Activated naive CD4-positive, alpha-beta T cell treated with anti-CD3 and anti-CD28 coated beads, Interleukin-2, amount 10 ng/mL, durations not matched to agents 7 days and 5 days (primary cell): ENCODE measurements at regions not wholly inside any gene's neighbourhood (a gene's known extent, or its start where the extent isn't known, plus 50 kb on each side); places are given as distances from the start of the nearest gene placed in this dataset.

Experiments
- CTCF ChIA-PET: fragments of 350-600 bp; sonication (Branson Sonifier 250); formaldehyde crosslinking; loops from one replicate; lab custom pipeline; 2021; ENCODE audit warnings: antibody characterized with exemption; lab: Charles Lee
- DNase-seq: peaks from one replicate; pipeline ENCODE4 v3.0.0-alpha.2; 2020
- H3K27ac Mint-ChIP-seq: one replicate; pipeline ENCODE4 v1.8.0; 2021; ENCODE audit warnings: mild to moderate bottlenecking, moderate library complexity, mixed read lengths
- H3K27me3 Mint-ChIP-seq: one replicate; pipeline ENCODE4 v1.8.0; 2021; ENCODE audit warnings: mild to moderate bottlenecking, mixed read lengths
- H3K36me3 Mint-ChIP-seq: one replicate; pipeline ENCODE4 v1.8.0; 2021; ENCODE audit warnings: mixed read lengths
- H3K4me1 Mint-ChIP-seq: one replicate; pipeline ENCODE4 v1.8.0; 2021; ENCODE audit warnings: mixed read lengths
- H3K4me3 Mint-ChIP-seq: one replicate; pipeline ENCODE4 v1.8.0; 2021; ENCODE audit warnings: mild to moderate bottlenecking, moderate library complexity, mixed read lengths
- H3K9me3 Mint-ChIP-seq: one replicate; pipeline ENCODE4 v1.8.0; 2021; ENCODE audit warnings: mixed read lengths

GRCh38 chr1:80445033-80445432 is 1355.7 kb upstream of the ADGRL2 start:
- H3K36me3 Mint-ChIP-seq: no peaks in the 10 kb centered on the region
- H3K4me3 Mint-ChIP-seq: no peak overlapping the region
- no peaks in the 10 kb centered on the region for H3K4me1 Mint-ChIP-seq
- H3K27ac Mint-ChIP-seq: no peak overlapping the region
- no peaks in the 10 kb centered on the region for H3K9me3 Mint-ChIP-seq
- no peaks in the 10 kb centered on the region for H3K27me3 Mint-ChIP-seq
- DNase-seq: no peak
- CTCF ChIA-PET: no interaction called here

- CTCF ChIA-PET: no interaction called here
- no peaks in the 10 kb centered on the region for H3K4me1 Mint-ChIP-seq
- DNase-seq: no peak
- no peaks in the 10 kb centered on the region for H3K27me3 Mint-ChIP-seq
- H3K4me3 Mint-ChIP-seq: no peak overlapping the region
- no peaks in the 10 kb centered on the region for H3K36me3 Mint-ChIP-seq
- peaks cover 3% of the 10 kb centered on the region for H3K9me3 Mint-ChIP-seq
- no peak overlapping the region for H3K27ac Mint-ChIP-seq
Observed at GRCh38 chr1:80444171-80444570, 1356.6 kb upstream of the ADGRL2 start.

GRCh38 chr1:80441664-80442063 is 1359.1 kb upstream of the ADGRL2 start:
- no peak overlapping the region for H3K4me3 Mint-ChIP-seq
- H3K9me3 Mint-ChIP-seq: peaks cover 3% of the 10 kb centered on the region
- CTCF ChIA-PET: no interaction called here

DNA sequence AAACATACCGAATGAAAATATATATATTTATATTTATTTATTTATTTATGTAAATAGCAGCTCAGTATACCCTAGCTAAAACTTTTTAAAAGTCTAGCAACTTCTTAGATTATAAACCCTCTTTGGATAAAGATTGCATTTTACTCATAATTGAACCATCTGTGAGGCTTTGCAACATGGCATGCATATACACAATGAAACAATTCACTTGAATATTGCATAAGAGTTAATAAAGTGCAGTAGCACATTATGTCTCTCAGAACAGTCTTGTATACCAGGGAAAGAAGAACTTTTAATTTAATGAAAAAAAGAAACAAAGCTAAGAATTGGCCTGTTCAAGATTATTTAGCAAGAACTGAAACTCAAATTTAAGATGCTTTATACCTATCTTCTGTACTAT is 1363.9 kb upstream of the ADGRL2 start:
- H3K9me3 Mint-ChIP-seq: peaks cover 10% of the 10 kb centered on the region
- no peak overlapping the region for H3K4me3 Mint-ChIP-seq
- H3K27ac Mint-ChIP-seq: no peak overlapping the region
- H3K36me3 Mint-ChIP-seq: no peaks in the 10 kb centered on the region
- DNase-seq: no peak
- CTCF ChIA-PET: no interaction called here
- no peaks in the 10 kb centered on the region for H3K27me3 Mint-ChIP-seq
- no peaks in the 10 kb centered on the region for H3K4me1 Mint-ChIP-seq

More at GRCh38 chr1:80441664-80442063, 1359.1 kb upstream of the ADGRL2 start:
- Mint-ChIP-seq H3K27me3 (no peaks in the 10 kb centered on the region), H3K36me3 (no peaks in the 10 kb centered on the region), H3K27ac (no peak overlapping the region), H3K4me1 (no peaks in the 10 kb centered on the region)
- no peak for DNase-seq

GRCh38 chr1:80427881-80428280 is 1372.9 kb upstream of the ADGRL2 start:
- H3K36me3 Mint-ChIP-seq: no peaks in the 10 kb centered on the region
- no peak overlapping the region for H3K4me3 Mint-ChIP-seq
- CTCF ChIA-PET: no interaction called here
- no peak for DNase-seq
- no peak overlapping the region for H3K27ac Mint-ChIP-seq
- no peaks in the 10 kb centered on the region for H3K27me3 Mint-ChIP-seq
- no peaks in the 10 kb centered on the region for H3K4me1 Mint-ChIP-seq
- peaks cover 5% of the 10 kb centered on the region for H3K9me3 Mint-ChIP-seq

DNA sequence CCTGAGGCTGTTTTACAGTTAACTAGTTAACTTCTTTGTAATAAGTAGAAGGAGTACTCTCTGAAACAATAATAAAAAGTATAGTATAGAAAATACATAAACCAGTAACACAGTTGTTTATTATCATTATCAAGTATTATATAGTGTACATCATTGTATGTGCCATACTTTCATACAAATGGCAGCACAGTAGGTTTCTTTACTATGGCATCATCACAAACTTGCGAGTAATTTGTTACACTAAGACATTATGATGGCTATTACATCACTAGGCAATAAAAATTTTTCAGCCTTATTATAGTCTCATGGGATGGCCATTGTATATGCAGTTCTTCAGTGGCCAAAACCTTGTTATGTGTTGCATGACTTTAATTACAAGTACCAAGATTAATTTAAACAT is 1376.5 kb upstream of the ADGRL2 start:
- CTCF ChIA-PET: no interaction called here
- no peak for DNase-seq
- no peaks in the 10 kb centered on the region for H3K36me3 Mint-ChIP-seq
- peaks cover 4% of the 10 kb centered on the region for H3K9me3 Mint-ChIP-seq
- no peaks in the 10 kb centered on the region for H3K4me1 Mint-ChIP-seq
- no peak overlapping the region for H3K27ac Mint-ChIP-seq
- no peak overlapping the region for H3K4me3 Mint-ChIP-seq
- H3K27me3 Mint-ChIP-seq: no peaks in the 10 kb centered on the region

- Mint-ChIP-seq H3K4me3 (no peak overlapping the region), H3K27me3 (no peaks in the 10 kb centered on the region), H3K4me1 (no peaks in the 10 kb centered on the region), H3K27ac (no peak overlapping the region), H3K9me3 (no peaks in the 10 kb centered on the region), H3K36me3 (no peaks in the 10 kb centered on the region)
- DNase-seq: no peak
- CTCF ChIA-PET: no interaction called here
Observed at GRCh38 chr1:80418134-80418533, 1382.6 kb upstream of the ADGRL2 start.

GRCh38 chr1:80417671-80418070 is 1383.1 kb upstream of the ADGRL2 start:
- Mint-ChIP-seq H3K9me3 (no peaks in the 10 kb centered on the region), H3K27me3 (no peaks in the 10 kb centered on the region), H3K4me3 (no peak overlapping the region)

DNA sequence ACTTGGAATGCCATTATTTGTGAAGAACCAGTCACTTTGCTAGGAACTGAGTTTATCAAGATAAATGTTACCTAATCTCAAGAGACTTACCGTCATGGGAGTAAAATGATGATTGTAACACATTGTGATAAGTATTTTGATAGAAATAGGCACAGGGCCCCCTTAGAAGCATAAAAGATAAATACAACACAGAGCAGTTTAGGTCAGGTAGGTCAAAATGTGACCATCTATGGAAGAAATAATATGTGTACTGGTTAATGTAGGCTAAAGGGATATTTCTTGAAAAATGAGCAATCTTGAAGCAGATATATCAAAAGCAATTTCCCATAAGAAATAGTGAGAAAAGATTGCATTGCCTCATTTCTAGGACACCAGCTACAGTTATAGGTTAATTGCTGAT is 1386.8 kb upstream of the ADGRL2 start:
- Mint-ChIP-seq H3K27ac (no peak overlapping the region), H3K9me3 (peaks cover 1% of the 10 kb centered on the region), H3K36me3 (no peaks in the 10 kb centered on the region), H3K27me3 (no peaks in the 10 kb centered on the region), H3K4me3 (no peak overlapping the region), H3K4me1 (no peaks in the 10 kb centered on the region)
- DNase-seq: no peak
- CTCF ChIA-PET: no interaction called here

More at GRCh38 chr1:80417671-80418070, 1383.1 kb upstream of the ADGRL2 start:
- Mint-ChIP-seq H3K4me1 (no peaks in the 10 kb centered on the region), H3K36me3 (no peaks in the 10 kb centered on the region), H3K27ac (no peak overlapping the region)
- CTCF ChIA-PET: no interaction called here
- DNase-seq: no peak

DNA sequence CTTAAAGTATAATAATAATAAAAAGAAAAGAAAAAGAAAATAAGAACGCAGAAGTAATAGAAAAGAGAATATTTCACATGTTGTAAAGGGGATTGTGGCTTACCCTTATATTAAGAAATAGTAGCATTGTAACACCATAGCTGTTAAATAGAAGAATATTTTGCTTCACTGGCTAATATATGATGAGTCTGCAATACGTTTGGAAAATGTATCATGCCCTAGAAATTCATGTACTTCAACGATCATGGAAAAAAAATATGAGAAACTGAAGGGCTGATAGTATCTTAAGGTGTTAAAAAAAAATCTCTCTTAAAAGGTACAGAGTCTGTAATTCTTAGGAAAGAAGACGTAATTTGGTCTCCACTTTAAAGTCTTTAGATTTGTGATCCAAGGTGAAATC is 1390.5 kb upstream of the ADGRL2 start:
- DNase-seq: no peak
- H3K36me3 Mint-ChIP-seq: no peaks in the 10 kb centered on the region
- H3K4me3 Mint-ChIP-seq: no peak overlapping the region
- CTCF ChIA-PET: no interaction called here
- no peak overlapping the region for H3K27ac Mint-ChIP-seq
- H3K27me3 Mint-ChIP-seq: no peaks in the 10 kb centered on the region
- H3K4me1 Mint-ChIP-seq: no peaks in the 10 kb centered on the region
- H3K9me3 Mint-ChIP-seq: peaks cover 3% of the 10 kb centered on the region

- H3K4me1 Mint-ChIP-seq: no peaks in the 10 kb centered on the region
- H3K36me3 Mint-ChIP-seq: no peaks in the 10 kb centered on the region
- H3K27me3 Mint-ChIP-seq: no peaks in the 10 kb centered on the region
- no peak for DNase-seq
- peaks cover 10% of the 10 kb centered on the region for H3K9me3 Mint-ChIP-seq
- no peak overlapping the region for H3K4me3 Mint-ChIP-seq
- CTCF ChIA-PET: no interaction called here
- H3K27ac Mint-ChIP-seq: no peak overlapping the region
Observed at GRCh38 chr1:80403471-80403893, 1397.0 kb upstream of the ADGRL4 start.

DNA sequence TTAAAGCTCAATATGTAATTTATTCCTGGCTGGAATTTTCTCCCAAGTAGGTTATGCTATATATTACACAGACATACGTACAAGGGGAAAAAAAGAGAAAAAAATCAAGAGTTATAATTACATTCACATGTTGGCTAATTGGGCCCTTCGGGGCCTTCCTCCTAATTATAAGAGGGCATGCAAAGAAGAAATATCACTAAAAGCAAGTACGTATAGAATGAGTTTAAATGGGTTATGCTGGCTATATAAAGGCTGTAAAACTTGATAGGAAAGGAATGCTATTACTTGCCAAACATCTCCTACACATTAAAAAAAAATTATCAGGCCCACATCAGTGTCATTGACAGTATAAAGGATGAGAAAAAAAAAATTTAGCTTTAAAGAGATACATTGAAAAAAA is 1396.1 kb upstream of the ADGRL4 start:
- H3K27ac Mint-ChIP-seq: no peak overlapping the region
- peaks cover 11% of the 10 kb centered on the region for H3K9me3 Mint-ChIP-seq
- CTCF ChIA-PET: no interaction called here
- no peaks in the 10 kb centered on the region for H3K36me3 Mint-ChIP-seq
- no peaks in the 10 kb centered on the region for H3K27me3 Mint-ChIP-seq
- no peak overlapping the region for H3K4me3 Mint-ChIP-seq
- no peak for DNase-seq
- no peaks in the 10 kb centered on the region for H3K4me1 Mint-ChIP-seq

- Mint-ChIP-seq H3K27me3 (no peaks in the 10 kb centered on the region), H3K4me3 (no peak overlapping the region)
- CTCF ChIA-PET: no interaction called here
Observed at GRCh38 chr1:80401757-80402156, 1395.2 kb upstream of the ADGRL4 start.

DNA sequence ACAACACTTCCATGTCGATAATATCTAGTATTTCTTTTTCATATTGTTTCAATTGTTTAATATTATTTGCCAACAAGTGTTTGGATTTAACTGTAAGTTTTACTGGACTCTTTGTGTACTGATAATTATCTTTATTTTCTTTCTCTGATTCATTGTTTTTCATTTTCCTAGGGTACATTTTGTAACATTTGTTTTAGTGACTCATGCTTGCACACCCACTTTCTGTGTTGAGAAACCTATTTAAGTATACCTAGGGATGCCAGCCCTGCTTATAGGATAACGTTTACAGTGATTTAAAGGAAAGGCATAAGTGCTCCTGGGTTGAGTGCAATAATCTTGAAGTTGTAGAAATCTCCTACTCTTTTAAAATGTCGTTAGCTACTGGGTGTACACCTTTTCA is 1386.0 kb upstream of the ADGRL4 start:
- Mint-ChIP-seq H3K36me3 (no peaks in the 10 kb centered on the region), H3K27me3 (no peaks in the 10 kb centered on the region), H3K4me1 (no peaks in the 10 kb centered on the region), H3K4me3 (no peak overlapping the region), H3K27ac (no peak overlapping the region), H3K9me3 (peaks cover 10% of the 10 kb centered on the region)
- DNase-seq: no peak
- CTCF ChIA-PET: no interaction called here

More at GRCh38 chr1:80401757-80402156, 1395.2 kb upstream of the ADGRL4 start:
- H3K27ac Mint-ChIP-seq: no peak overlapping the region
- DNase-seq: no peak
- no peaks in the 10 kb centered on the region for H3K4me1 Mint-ChIP-seq
- H3K9me3 Mint-ChIP-seq: peaks cover 13% of the 10 kb centered on the region
- H3K36me3 Mint-ChIP-seq: no peaks in the 10 kb centered on the region

DNA sequence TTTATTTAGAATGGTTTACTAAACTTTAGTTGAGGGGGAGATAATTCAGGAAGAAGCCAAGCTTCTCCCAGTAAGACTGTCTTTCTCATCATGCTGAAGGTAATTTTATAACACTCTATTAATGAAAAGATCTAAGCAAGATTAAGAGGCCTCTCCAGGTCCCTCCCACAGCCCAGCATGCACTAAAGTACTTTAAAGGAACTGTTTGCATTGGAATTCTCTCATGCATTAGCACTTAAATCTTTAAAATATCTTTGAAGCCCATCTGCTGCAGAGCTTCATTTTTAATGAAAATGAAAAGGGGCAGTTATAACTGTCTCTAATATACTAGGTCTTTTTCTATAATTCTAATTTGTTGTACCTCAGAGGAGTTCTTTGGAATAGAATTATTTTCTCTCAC is 1379.1 kb upstream of the ADGRL4 start:
- CTCF ChIA-PET: no interaction called here

DNA sequence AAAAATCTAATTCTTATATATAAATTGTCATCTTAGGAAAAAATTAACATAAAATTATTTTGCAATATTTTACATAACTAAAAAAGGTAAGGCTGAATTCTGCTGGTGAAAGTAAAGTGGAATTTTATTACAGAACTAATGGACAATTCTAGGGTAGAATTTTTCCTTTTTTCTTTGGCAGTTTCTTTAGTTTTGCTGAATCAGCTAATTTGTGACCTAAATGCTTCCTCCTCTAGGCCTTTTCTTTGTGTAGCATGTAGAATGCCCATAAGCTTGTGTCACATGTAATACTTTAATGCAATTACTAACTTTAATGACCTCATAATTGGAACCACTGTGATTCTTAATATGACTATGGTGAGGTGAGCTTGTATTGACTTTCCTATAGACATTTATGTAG is 1378.4 kb upstream of the ADGRL4 start:
- Mint-ChIP-seq H3K4me1 (no peaks in the 10 kb centered on the region), H3K27me3 (no peaks in the 10 kb centered on the region), H3K36me3 (no peaks in the 10 kb centered on the region), H3K27ac (no peak overlapping the region), H3K4me3 (no peak overlapping the region), H3K9me3 (peaks cover 13% of the 10 kb centered on the region)
- CTCF ChIA-PET: no interaction called here
- no peak for DNase-seq

More for the DNA sequence above, 1379.1 kb upstream of the ADGRL4 start:
- H3K4me1 Mint-ChIP-seq: no peaks in the 10 kb centered on the region
- H3K4me3 Mint-ChIP-seq: no peak overlapping the region
- DNase-seq: no peak
- H3K9me3 Mint-ChIP-seq: peaks cover 13% of the 10 kb centered on the region
- no peak overlapping the region for H3K27ac Mint-ChIP-seq
- no peaks in the 10 kb centered on the region for H3K27me3 Mint-ChIP-seq
- no peaks in the 10 kb centered on the region for H3K36me3 Mint-ChIP-seq
